HEK293T (cell line): ENCODE measurements at regions not wholly inside any gene's neighbourhood (a gene's known extent, or its start where the extent isn't known, plus 50 kb on each side); places are given as distances from the start of the nearest gene placed in this dataset.

Experiments used
- BHLHE40 ChIP-seq: fragments of 450-650 bp; IDR thresholded peaks from 2 replicates; pipeline ENCODE4 v1.6.1; 2016; ENCODE audit warnings: mild to moderate bottlenecking, moderate library complexity, borderline replicate concordance
- FOXA1 ChIP-seq: fragments of 450-650 bp; IDR thresholded peaks from 2 replicates; pipeline ENCODE4 v1.6.1; 2016; ENCODE audit warnings: mild to moderate bottlenecking
- FOXM1 ChIP-seq: fragments of 450-650 bp; IDR thresholded peaks from 2 replicates; pipeline ENCODE4 v1.6.1; 2017; ENCODE audit warnings: mild to moderate bottlenecking, borderline replicate concordance
- HDGF ChIP-seq: fragments of 450-650 bp; IDR thresholded peaks from 2 replicates; pipeline ENCODE4 v1.6.1; 2017; ENCODE audit warnings: antibody characterized with exemption, borderline replicate concordance
- SP1 ChIP-seq: fragments of 450-650 bp; IDR thresholded peaks from 2 replicates; pipeline ENCODE4 v1.6.1; 2017
- ZNF384 ChIP-seq: fragments of 450-650 bp; IDR thresholded peaks from 2 replicates; pipeline ENCODE4 v1.6.1; 2016

- TF ChIP-seq SP1 (no peak), HDGF (no peak), ZNF384 (no peak), BHLHE40 (no peak), FOXA1 (no peak), FOXM1 (no peak)
Measured at GRCh38 chr6:12366731-12367130, 76.6 kb downstream of the EDN1 start.
